ENCODE measurements at regions not wholly inside any gene's neighbourhood (a gene's known extent, or its start where the extent isn't known, plus 50 kb on each side); places are given as distances from the start of the nearest gene placed in this dataset.

GRCh38 chr22:48379371-48379770 is 1448.3 kb downstream of the BRD1 start:
- no peak for TF ChIP-seq EZH2 (IDR thresholded peaks at IDR 0.05; ENCODE audit: borderline replicate concordance, insufficient read depth, low read depth, low read length, poor library complexity, severe bottlenecking)
- no peak for TF ChIP-seq CTCF (IDR thresholded peaks at IDR 0.05)
